Neuronal stem cell (in vitro differentiated cells): ENCODE measurements at regions not wholly inside any gene's neighbourhood (a gene's known extent, or its start where the extent isn't known, plus 50 kb on each side); places are given as distances from the start of the nearest gene placed in this dataset.

ENCODE experiments used
- DNase-seq: peaks from one replicate; pipeline ENCODE4 v3.0.0-alpha.2; 2013; ENCODE audit warnings: low spot score
- H2AFZ ChIP-seq: one replicate; pipeline ENCODE4 v1.6.1; 2013; ENCODE audit warnings: mild to moderate bottlenecking, low read length, inconsistent platforms
- H2AK5ac ChIP-seq: 2 replicates; pipeline ENCODE4 v1.6.1; 2013; ENCODE audit warnings: low read depth, mild to moderate bottlenecking, inconsistent platforms, low read length, moderate library complexity, mixed read lengths
- H2BK120ac ChIP-seq: 2 replicates; pipeline ENCODE4 v1.6.1; 2013; ENCODE audit warnings: low read depth, mild to moderate bottlenecking, inconsistent platforms, low read length, moderate library complexity, mixed read lengths
- H2BK12ac ChIP-seq: one replicate; pipeline ENCODE4 v1.6.1; 2013; ENCODE audit warnings: low read length, inconsistent platforms
- H2BK15ac ChIP-seq: 2 replicates; pipeline ENCODE4 v1.6.1; 2013; ENCODE audit warnings: mild to moderate bottlenecking, low read length, inconsistent platforms, mixed read lengths
- H2BK5ac ChIP-seq: one replicate; pipeline ENCODE4 v1.6.1; 2013; ENCODE audit warnings: inconsistent platforms, mild to moderate bottlenecking, low read length, moderate library complexity
- H3K14ac ChIP-seq: one replicate; pipeline ENCODE4 v1.6.1; 2013; ENCODE audit warnings: low read length, inconsistent platforms
- H3K18ac ChIP-seq: 2 replicates; pipeline ENCODE4 v1.6.1; 2013; ENCODE audit warnings: low read length, inconsistent platforms
- H3K23ac ChIP-seq: 2 replicates; pipeline ENCODE4 v1.6.1; 2013; ENCODE audit warnings: low read depth, mild to moderate bottlenecking, mixed read lengths, low read length, inconsistent platforms; ENCODE audit not compliant: poor library complexity
- H3K27ac ChIP-seq: replicated peaks from 3 replicates; pipeline ENCODE4 v1.5.1; 2013; ENCODE audit warnings: low read length, inconsistent platforms
- H3K27me3 ChIP-seq, 3 experiments: 2 replicates each; pipeline ENCODE4 v1.6.1; 2013; ENCODE audit warnings: low read length in 3 of 3, mild to moderate bottlenecking in 2 of 3, inconsistent platforms in 1 of 3, low read depth in 1 of 3, mixed read lengths in 1 of 3, moderate library complexity in 1 of 3; ENCODE audit not compliant: control insufficient read depth in 3 of 3, insufficient read depth in 3 of 3
- H3K36me3 ChIP-seq, 2 donors: replicated peaks in 1 of 2; 2 replicates each; pipeline ENCODE4 v1.6.1; 2013; ENCODE audit warnings: low read length in 2 of 2; ENCODE audit not compliant: control insufficient read depth in 2 of 2, insufficient read depth in 2 of 2
- H3K4ac ChIP-seq: 2 replicates; pipeline ENCODE4 v1.6.1; 2013; ENCODE audit warnings: inconsistent platforms, mild to moderate bottlenecking, low read length, moderate library complexity
- H3K4me1 ChIP-seq, 2 donors: 1 replicate in 1 of 2; 2 replicates in 1 of 2; pipeline ENCODE4 v1.6.1; 2013; ENCODE audit warnings: low read length in 2 of 2, low read depth in 1 of 2; ENCODE audit not compliant: control insufficient read depth in 2 of 2, insufficient read depth in 1 of 2
- H3K4me2 ChIP-seq: one replicate; pipeline ENCODE4 v1.6.1; 2013; ENCODE audit warnings: mild to moderate bottlenecking, low read length, inconsistent platforms; ENCODE audit not compliant: insufficient read depth, poor library complexity, severe bottlenecking
- H3K4me3 ChIP-seq, 2 donors: 2 replicates each; pipeline ENCODE4 v1.5.1; 2013; ENCODE audit warnings: low read length in 2 of 2, mild to moderate bottlenecking in 2 of 2, inconsistent platforms in 1 of 2, moderate library complexity in 1 of 2
- H3K79me1 ChIP-seq: one replicate; pipeline ENCODE4 v1.6.1; 2013; ENCODE audit warnings: low read depth, mild to moderate bottlenecking, inconsistent platforms, low read length, moderate library complexity
- H3K9ac ChIP-seq: one replicate; pipeline ENCODE4 v1.6.1; 2013; ENCODE audit warnings: mild to moderate bottlenecking, low read depth, low read length, inconsistent platforms; ENCODE audit not compliant: poor library complexity
- H3K9me3 ChIP-seq, 2 donors: replicated peaks in 1 of 2; 2 replicates each; pipeline versions ENCODE3 to v1.6.1; 2013; ENCODE audit warnings: low read length in 2 of 2, mild to moderate bottlenecking in 2 of 2, inconsistent platforms in 1 of 2, low read depth in 1 of 2, mixed read lengths in 1 of 2, moderate library complexity in 1 of 2; ENCODE audit not compliant: control insufficient read depth in 2 of 2, insufficient read depth in 1 of 2
- H4K8ac ChIP-seq: one replicate; pipeline ENCODE4 v1.6.1; 2013; ENCODE audit warnings: low read depth, mild to moderate bottlenecking, inconsistent platforms, low read length, moderate library complexity
- H4K91ac ChIP-seq: one replicate; pipeline ENCODE4 v1.6.1; 2013; ENCODE audit warnings: low read length, low read depth, mild to moderate bottlenecking, inconsistent platforms; ENCODE audit not compliant: poor library complexity
- WGBS, 2 donors: extraction: QIAGEN DNeasy Blood & Tissue Kit; methylation state at CpG; one replicate each; pipeline ENCODE4 v1.1.7; 2013; ENCODE audit warnings: missing lambda C conversion rate in 2 of 2, mixed read lengths in 1 of 2; ENCODE audit not compliant: insufficient read length in 2 of 2, insufficient replicate concordance in 1 of 2; ENCODE audit errors: extremely low coverage in 2 of 2; 5-methylcytosine and 5-hydroxymethylcytosine counted together

DNA sequence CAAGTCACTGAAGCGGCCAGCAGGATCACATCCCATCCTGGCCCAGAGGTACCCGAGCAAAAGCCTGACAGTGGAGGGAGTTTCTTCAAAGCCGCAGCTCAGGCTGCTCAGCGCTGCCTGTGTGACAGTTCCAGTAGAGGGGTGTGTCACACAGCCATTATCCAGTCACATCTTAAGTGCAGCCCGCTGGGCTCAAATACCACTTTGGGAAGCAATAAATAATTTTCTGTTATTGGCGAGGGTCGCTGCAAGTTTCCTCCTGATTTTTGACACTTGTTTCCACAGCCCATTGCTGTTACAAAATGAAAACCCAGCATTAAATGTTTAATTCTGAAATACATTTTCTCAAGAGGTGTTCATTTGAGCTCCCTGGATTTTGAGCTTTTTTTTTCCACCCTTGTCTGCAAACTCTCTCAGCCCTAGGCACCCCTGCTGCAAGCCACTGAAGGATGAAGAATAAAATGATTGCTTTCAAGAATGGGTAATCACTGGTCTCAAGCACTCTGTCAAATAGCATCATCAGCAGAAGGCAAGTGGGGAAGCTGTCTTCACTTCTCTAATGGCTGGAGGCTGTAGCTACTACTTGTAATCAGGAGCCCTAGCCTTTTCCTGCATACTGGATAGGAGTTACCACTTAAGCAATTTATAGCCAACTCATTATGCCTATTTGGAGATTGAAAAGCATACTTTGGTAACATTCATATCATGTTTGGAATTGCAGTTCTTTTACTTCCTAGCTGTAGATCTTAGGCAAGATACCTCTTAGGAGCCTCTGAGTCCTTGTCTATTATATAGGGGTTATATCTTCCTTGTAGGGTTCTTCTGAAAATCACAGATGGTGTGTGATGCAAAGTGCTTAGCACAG is 373.7 kb downstream of the METTL15 start:
- no peak for DNase-seq
- H2BK5ac ChIP-seq: no peak overlapping the region
- H3K4me3 ChIP-seq: no peak overlapping the region
- no peak overlapping the region for H3K27ac ChIP-seq
- H2BK15ac ChIP-seq: no peak overlapping the region
- H2AFZ ChIP-seq: peak overlapping the region; percentile 45
- H3K4ac ChIP-seq: no peak overlapping the region
- H2BK120ac ChIP-seq: no peak overlapping the region
- H3K9me3 ChIP-seq: no peaks in the 10 kb centered on the region
- no peak overlapping the region for H3K9ac ChIP-seq
- peaks cover 8 to 18% of the 10 kb centered on the region in 2 donors for H3K4me1 ChIP-seq
- H3K79me1 ChIP-seq: no peaks in the 10 kb centered on the region
- H3K4me2 ChIP-seq: no peak overlapping the region
- no peak overlapping the region for H2BK12ac ChIP-seq
- H2AK5ac ChIP-seq: no peak overlapping the region
- no peak overlapping the region for H3K14ac ChIP-seq
- peak overlapping the region; percentile 83 for H3K18ac ChIP-seq
- WGBS, 2 donors: no CpG with 5 or more reads among the region's 7 CpGs
- H4K91ac ChIP-seq: no peak overlapping the region
- H3K23ac ChIP-seq: no peak overlapping the region
- no peaks in the 10 kb centered on the region for H3K27me3 ChIP-seq
- H3K36me3 ChIP-seq: no peaks in the 10 kb centered on the region
- H4K8ac ChIP-seq: no peak overlapping the region

DNA sequence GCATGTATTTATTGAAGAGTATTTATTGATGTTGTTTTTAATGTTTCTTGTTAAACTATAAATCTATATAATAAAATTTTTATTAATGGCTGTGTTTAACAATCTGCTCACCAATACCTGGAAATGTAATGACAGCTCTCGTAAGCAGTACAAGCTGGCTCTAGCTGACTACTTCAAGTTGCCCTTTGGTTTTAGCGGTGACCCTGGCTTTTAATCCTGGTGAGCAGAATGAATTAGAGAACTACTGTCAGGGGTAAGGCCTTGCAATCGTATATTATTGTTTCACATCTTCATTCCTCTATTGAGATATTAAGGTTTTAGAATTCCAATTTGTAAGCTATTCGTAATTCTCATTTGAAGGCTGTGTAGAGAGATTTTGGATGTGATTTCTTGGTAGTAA is 372.2 kb downstream of the METTL15 start:
- no peak overlapping the region for H4K91ac ChIP-seq
- H3K9ac ChIP-seq: no peak overlapping the region
- no peak overlapping the region for H2AFZ ChIP-seq
- H3K36me3 ChIP-seq: no peaks in the 10 kb centered on the region
- WGBS, 2 donors: no CpG with 5 or more reads among the region's 4 CpGs
- no peak overlapping the region for H3K27ac ChIP-seq
- peaks cover 8 to 28% of the 10 kb centered on the region in 2 donors for H3K4me1 ChIP-seq
- no peak overlapping the region for H3K4me2 ChIP-seq
- no peak overlapping the region for H4K8ac ChIP-seq
- DNase-seq: no peak
- no peak overlapping the region for H3K18ac ChIP-seq
- no peak overlapping the region for H3K4me3 ChIP-seq
- no peak overlapping the region for H3K4ac ChIP-seq
- H3K9me3 ChIP-seq: no peaks in the 10 kb centered on the region
- no peaks in the 10 kb centered on the region for H3K27me3 ChIP-seq
- H2BK120ac ChIP-seq: no peak overlapping the region
- no peak overlapping the region for H2AK5ac ChIP-seq
- no peak overlapping the region for H3K23ac ChIP-seq
- H2BK12ac ChIP-seq: no peak overlapping the region
- H2BK15ac ChIP-seq: no peak overlapping the region
- no peaks in the 10 kb centered on the region for H3K79me1 ChIP-seq
- H2BK5ac ChIP-seq: no peak overlapping the region
- no peak overlapping the region for H3K14ac ChIP-seq

DNA sequence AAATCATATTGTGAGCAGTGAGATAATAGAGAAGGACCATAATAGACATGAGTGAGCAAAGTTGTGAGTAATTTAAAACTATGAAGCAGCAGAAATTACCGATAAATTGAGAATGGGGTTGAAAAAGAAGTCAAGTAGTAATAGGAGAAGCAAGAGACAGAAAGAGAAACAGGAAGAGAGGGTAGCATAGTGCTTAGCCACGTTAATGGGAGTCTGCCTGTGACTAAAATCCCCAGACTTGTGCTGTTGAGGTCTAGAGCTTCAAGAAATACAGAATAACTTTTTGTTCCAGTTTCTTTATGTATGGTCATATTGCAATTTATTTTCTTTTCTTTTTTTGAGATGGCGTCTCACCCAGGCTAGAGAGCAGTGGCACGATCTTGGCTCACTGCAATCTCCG is 368.7 kb downstream of the METTL15 start:
- H3K79me1 ChIP-seq: no peaks in the 10 kb centered on the region
- no peak overlapping the region for H2AK5ac ChIP-seq
- no peak overlapping the region for H2AFZ ChIP-seq
- H3K4me1 ChIP-seq: peaks cover 5 to 36% of the 10 kb centered on the region in 2 donors
- no peaks in the 10 kb centered on the region for H3K27me3 ChIP-seq
- H3K4ac ChIP-seq: no peak overlapping the region
- H2BK15ac ChIP-seq: no peak overlapping the region
- DNase-seq: no peak
- H2BK120ac ChIP-seq: no peak overlapping the region
- H3K14ac ChIP-seq: no peak overlapping the region
- no CpG with 5 or more reads among the region's 5 CpGs for WGBS, 2 donors
- H2BK12ac ChIP-seq: no peak overlapping the region
- no peak overlapping the region for H3K9ac ChIP-seq
- H3K36me3 ChIP-seq: no peaks in the 10 kb centered on the region
- H3K23ac ChIP-seq: no peak overlapping the region
- no peak overlapping the region for H4K91ac ChIP-seq
- no peak overlapping the region for H3K18ac ChIP-seq
- H3K4me2 ChIP-seq: no peak overlapping the region
- no peak overlapping the region for H4K8ac ChIP-seq
- H3K9me3 ChIP-seq: no peaks in the 10 kb centered on the region
- no peak overlapping the region for H2BK5ac ChIP-seq
- no peak overlapping the region for H3K27ac ChIP-seq
- no peak overlapping the region for H3K4me3 ChIP-seq

DNA sequence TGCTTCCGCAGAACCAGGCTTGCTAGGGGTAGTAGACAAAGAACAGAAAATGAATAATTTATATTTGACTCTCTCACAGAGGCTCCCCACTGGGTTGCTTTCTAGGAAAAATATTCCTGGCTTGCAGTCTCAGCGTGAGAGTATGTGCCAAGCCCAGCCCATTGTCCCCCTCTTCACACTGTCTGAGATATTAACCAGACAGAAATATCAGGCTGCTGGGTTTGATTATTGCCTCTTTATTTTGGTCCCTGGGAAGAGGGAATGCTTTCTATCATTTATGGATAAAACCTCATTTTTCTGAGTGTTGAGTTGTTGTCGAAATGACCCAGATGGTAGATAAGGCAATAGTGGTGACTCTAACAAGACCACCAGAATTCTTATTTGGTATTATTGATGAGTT is 367.9 kb downstream of the METTL15 start:
- H3K14ac ChIP-seq: no peak overlapping the region
- no peaks in the 10 kb centered on the region for H3K27me3 ChIP-seq
- no peak overlapping the region for H4K91ac ChIP-seq
- no peak overlapping the region for H3K27ac ChIP-seq
- H2BK12ac ChIP-seq: no peak overlapping the region
- H3K18ac ChIP-seq: no peak overlapping the region
- no peak overlapping the region for H2BK5ac ChIP-seq
- H3K23ac ChIP-seq: no peak overlapping the region
- H3K36me3 ChIP-seq: no peaks in the 10 kb centered on the region
- no peak overlapping the region for H2AFZ ChIP-seq
- H3K4me1 ChIP-seq: peaks cover under 1 to 36% of the 10 kb centered on the region in 2 donors
- H3K9me3 ChIP-seq: no peaks in the 10 kb centered on the region
- H3K4me2 ChIP-seq: no peak overlapping the region
- H3K4ac ChIP-seq: no peak overlapping the region
- WGBS, 2 donors: no CpG with 5 or more reads among the region's 3 CpGs
- no peaks in the 10 kb centered on the region for H3K79me1 ChIP-seq
- H3K4me3 ChIP-seq: no peak overlapping the region
- no peak overlapping the region for H2BK120ac ChIP-seq
- H3K9ac ChIP-seq: no peak overlapping the region
- DNase-seq: no peak
- H2BK15ac ChIP-seq: no peak overlapping the region
- no peak overlapping the region for H4K8ac ChIP-seq
- H2AK5ac ChIP-seq: no peak overlapping the region
